ENCODE measurements at regions not wholly inside any gene's neighbourhood (a gene's known extent, or its start where the extent isn't known, plus 50 kb on each side); places are given as distances from the start of the nearest gene placed in this dataset.

- Histone ChIP-seq H3K27me3 (ENCODE audit: control insufficient read depth, low read length) (no peaks in the 10 kb centered on the region), H3K36me3 (ENCODE audit: control insufficient read depth, low read length) (no peaks in the 10 kb centered on the region), H4K20me1 (ENCODE audit: control insufficient read depth, insufficient read depth, low read depth, low read length) (no peaks in the 10 kb centered on the region), H3K9me2 (replicated peaks; ENCODE audit: control insufficient read depth, low read length) (no peaks in the 10 kb centered on the region), H3K4me1 (ENCODE audit: control insufficient read depth, low read length) (no peaks in the 10 kb centered on the region), H3K4me3 (ENCODE audit: low read length) (no peak overlapping the region), H3K9me3 (ENCODE audit: control insufficient read depth, insufficient read depth, low read length) (no peaks in the 10 kb centered on the region), H3K27ac (ENCODE audit: low read depth, low read length) (no peak overlapping the region), H3F3A (ENCODE audit: control insufficient read depth, insufficient read depth) (no peaks in the 10 kb centered on the region), H3K79me2 (ENCODE audit: control insufficient read depth, low read length) (no peaks in the 10 kb centered on the region), H3K4me2 (ENCODE audit: low read length) (no peak overlapping the region)
- TF ChIP-seq EZH2phosphoT487 (IDR thresholded peaks at IDR 0.05; ENCODE audit: borderline replicate concordance, low read length) (no peak), CTCF (IDR thresholded peaks at IDR 0.05; ENCODE audit: low read depth, low read length, poor library complexity, severe bottlenecking) (no peak)
Measured at GRCh38 chr3:177787279-177788041, 590.2 kb upstream of the TBL1XR1 start.

- Histone ChIP-seq H3K9me3 (ENCODE audit: control insufficient read depth, insufficient read depth, low read length) (no peaks in the 10 kb centered on the region), H3K4me3 (ENCODE audit: low read length) (no peak overlapping the region), H4K20me1 (ENCODE audit: control insufficient read depth, insufficient read depth, low read depth, low read length) (no peaks in the 10 kb centered on the region), H3K27ac (ENCODE audit: low read depth, low read length) (no peak overlapping the region), H3F3A (ENCODE audit: control insufficient read depth, insufficient read depth) (no peaks in the 10 kb centered on the region), H3K4me2 (ENCODE audit: low read length) (no peak overlapping the region), H3K9me2 (replicated peaks; ENCODE audit: control insufficient read depth, low read length) (no peaks in the 10 kb centered on the region), H3K79me2 (ENCODE audit: control insufficient read depth, low read length) (no peaks in the 10 kb centered on the region), H3K27me3 (ENCODE audit: control insufficient read depth, low read length) (no peaks in the 10 kb centered on the region), H3K36me3 (ENCODE audit: control insufficient read depth, low read length) (no peaks in the 10 kb centered on the region), H3K4me1 (ENCODE audit: control insufficient read depth, low read length) (no peaks in the 10 kb centered on the region)
- TF ChIP-seq CTCF (IDR thresholded peaks at IDR 0.05; ENCODE audit: low read depth, low read length, poor library complexity, severe bottlenecking) (no peak), EZH2phosphoT487 (IDR thresholded peaks at IDR 0.05; ENCODE audit: borderline replicate concordance, low read length) (no peak)
Measured at GRCh38 chr3:177789500-177789899, 592.2 kb upstream of the TBL1XR1 start.

- H3K9me2 ChIP-seq (replicated peaks; ENCODE audit: control insufficient read depth, low read length) = no peaks in the 10 kb centered on the region
- H4K20me1 ChIP-seq (ENCODE audit: control insufficient read depth, insufficient read depth, low read depth, low read length) = no peaks in the 10 kb centered on the region
- H3K79me2 ChIP-seq (ENCODE audit: control insufficient read depth, low read length) = no peaks in the 10 kb centered on the region
- TF ChIP-seq EZH2phosphoT487 (IDR thresholded peaks at IDR 0.05; ENCODE audit: borderline replicate concordance, low read length) (no peak), CTCF (IDR thresholded peaks at IDR 0.05; ENCODE audit: low read depth, low read length, poor library complexity, severe bottlenecking) (no peak)
- H3K4me2 ChIP-seq (ENCODE audit: low read length) = no peak overlapping the region
- H3K4me3 ChIP-seq (ENCODE audit: low read length) = no peak overlapping the region
- no peak overlapping the region for H3K27ac ChIP-seq (ENCODE audit: low read depth, low read length)
- no peaks in the 10 kb centered on the region for H3K4me1 ChIP-seq (ENCODE audit: control insufficient read depth, low read length)
- H3K36me3 ChIP-seq (ENCODE audit: control insufficient read depth, low read length) = no peaks in the 10 kb centered on the region
- no peaks in the 10 kb centered on the region for H3K27me3 ChIP-seq (ENCODE audit: control insufficient read depth, low read length)
- no peaks in the 10 kb centered on the region for H3F3A ChIP-seq (ENCODE audit: control insufficient read depth, insufficient read depth)
- H3K9me3 ChIP-seq (ENCODE audit: control insufficient read depth, insufficient read depth, low read length) = no peaks in the 10 kb centered on the region
Measured at GRCh38 chr3:177792311-177793030, 595.2 kb upstream of the TBL1XR1 start.
